ENCODE measurements at regions not wholly inside any gene's neighbourhood (a gene's known extent, or its start where the extent isn't known, plus 50 kb on each side); places are given as distances from the start of the nearest gene placed in this dataset.

DNA sequence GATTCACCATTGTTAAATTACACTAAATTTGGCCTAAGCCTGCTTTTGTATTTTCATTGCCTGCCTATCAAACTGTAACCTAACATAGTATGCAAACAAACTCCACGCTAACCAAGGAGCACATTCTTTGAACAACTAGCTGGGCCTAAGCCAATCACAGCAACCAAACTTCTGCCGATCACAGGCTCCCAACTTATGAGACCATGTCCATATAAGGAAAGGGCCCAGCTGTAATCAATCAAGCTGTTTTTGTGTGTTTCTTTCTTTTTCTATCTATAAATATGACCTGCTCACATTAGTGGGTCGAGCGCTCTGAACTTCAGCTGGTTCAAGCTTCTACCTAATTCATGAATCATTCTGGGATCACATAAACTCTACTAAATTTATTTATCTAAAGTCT, 473.6 kb downstream of the SI start:
- no peak for DNase-seq

- DNase-seq: no peak
Observed at GRCh38 chr3:164577667-164578210, 500.6 kb downstream of the SI start.

DNA sequence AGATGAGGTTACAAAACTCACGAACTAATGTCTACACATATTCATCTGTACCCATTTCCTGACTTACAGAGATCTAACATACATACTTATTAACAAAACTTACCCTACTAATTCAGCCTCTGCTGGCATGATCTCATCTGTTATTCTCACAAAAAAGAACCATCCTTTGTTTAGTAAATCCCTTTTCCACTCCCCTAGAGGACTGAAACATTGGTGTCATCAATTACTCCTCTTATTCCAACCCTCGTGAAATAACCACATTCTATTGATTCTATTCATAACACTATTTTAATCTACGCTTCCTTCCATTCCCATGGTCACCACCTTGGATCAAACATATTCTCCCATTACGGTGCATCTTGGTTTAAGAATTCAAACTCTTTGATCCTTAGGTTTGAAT, 505.9 kb downstream of the SI start:
- DNase-seq: no peak

- no peak for DNase-seq
Observed at GRCh38 chr3:164550857-164551256, 527.4 kb downstream of the SI start.

- no peak for DNase-seq
Observed at GRCh38 chr3:164539215-164539614, 539.1 kb downstream of the SI start.

GRCh38 chr3:164537485-164537884, 540.8 kb downstream of the SI start:
- DNase-seq: no peak

GRCh38 chr3:164533275-164533674, 545.0 kb downstream of the SI start:
- DNase-seq: no peak

- no peak for DNase-seq
Observed at GRCh38 chr3:164526250-164526649, 552.0 kb downstream of the SI start.

DNA sequence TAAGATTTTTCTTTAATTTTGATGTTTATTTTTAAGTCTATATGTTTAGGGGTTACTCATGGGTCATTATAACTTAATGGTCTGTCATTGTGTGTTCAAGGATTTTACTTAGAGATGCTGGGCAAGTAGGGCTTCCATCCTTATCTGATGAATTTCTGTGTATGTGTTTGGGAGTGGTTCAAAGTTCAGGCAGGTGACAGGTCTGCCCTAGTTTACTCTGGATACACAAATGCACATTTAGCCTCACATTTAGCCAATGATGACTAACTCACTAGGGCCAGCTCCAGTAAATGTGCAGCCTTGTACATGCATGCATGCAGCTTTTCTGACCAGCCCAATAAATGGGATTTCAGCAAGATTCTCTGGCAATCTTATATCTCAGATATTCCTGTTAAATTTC, 554.1 kb downstream of the SI start:
- no peak for DNase-seq

DNA sequence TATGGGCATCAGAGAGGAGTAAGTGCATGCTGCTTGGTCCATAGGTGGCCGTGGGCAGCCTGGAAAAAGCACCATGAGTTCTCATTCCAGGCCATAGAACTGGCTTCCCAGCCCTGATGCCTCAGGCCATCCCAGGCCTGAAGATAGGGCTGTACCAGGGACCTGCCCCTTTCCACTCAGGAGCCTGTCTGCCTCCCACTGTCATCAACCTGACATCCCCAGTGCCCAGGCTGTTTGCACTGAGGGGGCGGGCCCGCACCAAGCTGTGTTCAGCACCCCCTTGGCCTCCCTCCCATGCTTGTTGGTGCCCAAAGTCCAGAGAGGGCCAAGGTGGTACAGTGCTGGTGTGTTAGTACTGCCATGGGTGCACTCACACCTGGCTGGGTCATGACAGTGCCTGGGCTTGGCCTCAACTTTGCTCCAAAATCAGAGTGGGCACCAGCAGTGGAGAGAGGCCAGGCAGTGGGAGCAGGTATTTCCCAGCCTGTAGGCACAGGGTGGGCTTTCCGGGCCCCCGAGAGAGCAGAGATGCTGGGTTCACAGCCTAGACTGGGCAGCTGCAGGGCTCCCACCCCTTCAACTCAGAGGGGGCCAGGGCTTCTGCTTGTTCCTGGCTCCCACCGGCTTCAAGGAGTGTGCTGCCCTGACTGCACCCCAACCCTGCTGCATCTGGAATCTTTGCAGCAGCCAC, 556.1 kb downstream of the SI start:
- no peak for DNase-seq

DNA sequence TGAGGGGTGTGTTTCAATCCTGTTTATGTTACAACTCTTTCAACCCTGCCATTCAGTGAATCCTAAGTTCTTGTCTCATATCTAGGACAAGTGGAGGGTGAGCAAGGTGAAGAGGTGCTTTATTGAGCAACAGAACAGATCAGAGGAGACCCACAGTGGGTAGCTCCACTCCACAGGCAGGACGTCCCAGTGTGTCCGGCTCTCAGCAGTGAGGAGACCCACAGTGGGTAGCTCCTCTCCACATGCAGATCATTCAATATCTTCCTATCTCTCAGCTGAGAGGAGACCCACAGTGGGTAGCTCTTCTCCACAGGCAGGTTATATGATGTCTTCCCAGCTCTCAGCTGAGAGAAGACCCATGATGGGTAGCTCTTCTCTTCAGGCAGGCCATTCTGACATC, 556.7 kb downstream of the SI start:
- no peak for DNase-seq

GRCh38 chr3:164521139-164521538, 557.2 kb downstream of the SI start:
- no peak for DNase-seq

DNA sequence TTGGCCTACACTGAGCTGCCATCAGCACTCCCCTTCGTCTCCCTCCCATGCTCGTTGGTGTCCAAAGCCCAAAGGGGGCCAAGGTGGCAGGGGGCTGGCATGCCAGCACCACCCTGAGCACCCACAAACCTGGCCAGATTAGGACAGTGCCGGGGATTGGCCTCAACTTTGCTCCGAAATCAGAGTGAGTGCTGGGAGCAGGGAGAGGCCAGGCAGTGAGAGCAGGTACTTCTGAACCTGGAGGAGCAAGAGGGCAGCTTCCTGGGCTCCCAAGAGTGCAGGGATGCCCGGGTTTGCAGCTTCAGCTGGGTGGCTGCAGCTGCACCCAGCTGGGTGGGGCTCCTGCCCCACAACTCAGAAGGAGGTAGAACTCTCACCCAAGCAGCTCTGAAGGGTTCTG, 563.0 kb downstream of the SI start:
- no peak for DNase-seq

DNA sequence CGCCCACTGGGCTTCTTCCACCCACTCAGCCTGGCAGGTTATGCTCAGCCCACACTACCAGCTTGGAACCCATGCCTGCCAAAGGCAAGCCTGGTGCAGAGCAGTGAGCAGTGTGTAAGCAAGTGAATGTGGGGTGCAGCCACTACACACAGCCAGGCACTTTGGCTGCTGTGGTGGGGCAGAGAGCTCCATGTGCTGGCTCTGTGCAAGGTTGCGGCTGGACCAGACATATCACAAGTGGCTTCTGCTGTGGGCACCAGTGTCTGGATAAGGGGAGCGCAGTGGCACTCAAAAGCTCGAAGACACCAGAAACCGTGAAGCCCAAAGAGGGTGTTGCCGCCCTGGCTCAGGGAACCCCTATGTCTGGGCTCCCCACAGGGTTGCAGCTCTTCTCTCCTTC, 563.7 kb downstream of the SI start:
- no peak for DNase-seq

DNA sequence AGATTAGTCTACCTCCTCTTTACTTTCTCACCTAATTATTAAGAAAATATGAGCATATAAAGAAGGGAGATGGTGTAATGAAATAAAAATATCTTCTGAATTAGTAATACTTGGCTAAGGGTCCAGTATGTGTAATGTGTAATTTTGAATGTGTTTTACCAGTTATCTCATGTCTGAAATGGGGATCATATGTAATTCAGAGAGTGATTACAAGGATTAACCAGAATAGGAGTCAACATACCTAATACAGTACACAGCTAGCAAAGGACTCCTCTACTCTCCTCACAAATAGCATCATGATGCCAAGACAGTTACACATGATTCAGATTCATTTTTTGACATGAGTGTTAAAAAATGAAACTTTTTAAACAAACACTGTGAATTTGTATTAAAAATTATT, 570.4 kb downstream of the SI start:
- DNase-seq: no peak

DNA sequence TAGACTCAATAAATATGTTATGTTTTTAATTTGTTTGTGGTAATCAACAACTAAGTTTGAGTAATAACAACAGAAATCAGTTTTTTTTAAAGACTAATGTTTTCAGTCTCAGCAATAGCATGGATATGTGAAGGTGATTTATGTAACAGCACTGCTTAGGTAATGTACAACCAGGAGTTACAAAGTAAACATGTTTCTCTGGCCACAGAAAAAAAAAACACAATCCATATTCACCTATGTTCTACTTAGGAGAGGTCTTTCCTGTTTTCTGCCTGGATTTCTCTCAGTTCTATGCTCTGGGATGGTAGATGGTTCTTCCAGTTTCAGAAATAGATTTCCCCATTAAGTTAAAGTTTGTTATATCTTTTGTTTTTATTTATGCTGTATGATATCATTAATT, 579.4 kb downstream of the SI start:
- DNase-seq: no peak

DNA sequence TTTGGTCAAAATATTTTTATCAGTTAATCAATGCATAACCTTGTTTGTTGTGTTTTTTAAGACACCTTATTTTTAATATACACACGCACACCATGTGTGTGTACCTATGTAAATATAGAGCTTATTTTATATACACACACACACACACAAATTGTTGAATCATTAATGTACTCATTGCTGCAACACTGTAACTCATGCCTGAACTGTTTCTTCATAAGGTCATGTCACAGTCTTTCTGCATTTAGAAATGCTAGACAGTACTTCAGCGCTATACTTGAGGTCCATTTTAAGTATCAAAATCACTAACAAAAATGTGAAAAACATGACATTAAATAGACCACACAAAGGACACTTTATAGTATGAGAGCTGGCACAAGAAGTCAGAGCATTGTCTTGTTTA, 589.4 kb downstream of the SI start:
- DNase-seq: no peak

- no peak for DNase-seq
Observed at GRCh38 chr3:164486150-164486549, 592.1 kb downstream of the SI start.

- no peak for DNase-seq
Observed at GRCh38 chr3:164479978-164480377, 598.3 kb downstream of the SI start.

GRCh38 chr3:164479406-164479805, 598.9 kb downstream of the SI start:
- DNase-seq: no peak

DNA sequence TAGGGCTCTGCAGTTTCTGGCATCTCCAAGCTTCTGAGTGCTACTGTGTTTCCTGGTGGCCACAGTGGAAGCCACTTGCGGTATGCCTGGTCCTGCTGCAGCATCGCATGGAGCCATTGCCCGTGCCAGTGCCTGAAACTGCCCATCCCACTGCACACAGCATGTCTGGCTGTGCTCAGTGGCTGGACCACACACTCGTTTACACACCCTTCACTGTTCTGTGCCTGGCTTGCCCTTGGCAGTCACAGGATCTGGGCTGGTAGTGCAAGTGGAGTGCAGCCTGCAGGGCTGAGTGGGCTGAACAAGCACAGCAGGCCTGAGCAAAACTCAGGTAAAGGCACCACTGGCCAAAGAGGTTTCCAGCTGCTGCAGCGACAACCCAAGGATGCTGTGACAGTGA, 600.0 kb downstream of the SI start:
- no peak for DNase-seq

DNA sequence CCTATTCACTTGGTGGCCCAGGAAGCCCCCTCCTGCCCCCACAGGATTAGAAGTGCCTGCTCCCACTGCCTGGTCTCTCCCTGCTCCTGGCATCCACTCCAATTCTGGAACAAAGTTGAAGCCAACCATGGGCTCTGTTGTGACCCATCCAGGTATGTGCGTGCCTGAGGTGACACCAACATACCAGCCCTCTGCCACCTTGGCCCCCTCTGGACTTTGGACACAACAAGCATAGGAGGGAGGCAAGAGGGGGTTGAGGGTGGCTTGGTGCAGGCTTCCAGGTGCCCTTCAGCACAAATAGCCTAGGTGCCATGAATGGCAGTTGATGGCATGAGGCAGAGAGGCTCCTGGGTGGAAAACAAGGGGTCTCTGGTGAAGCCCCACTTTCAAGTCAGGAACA, 600.9 kb downstream of the SI start:
- no peak for DNase-seq

- no peak for DNase-seq
Observed at GRCh38 chr3:164476631-164477030, 601.7 kb downstream of the SI start.

DNA sequence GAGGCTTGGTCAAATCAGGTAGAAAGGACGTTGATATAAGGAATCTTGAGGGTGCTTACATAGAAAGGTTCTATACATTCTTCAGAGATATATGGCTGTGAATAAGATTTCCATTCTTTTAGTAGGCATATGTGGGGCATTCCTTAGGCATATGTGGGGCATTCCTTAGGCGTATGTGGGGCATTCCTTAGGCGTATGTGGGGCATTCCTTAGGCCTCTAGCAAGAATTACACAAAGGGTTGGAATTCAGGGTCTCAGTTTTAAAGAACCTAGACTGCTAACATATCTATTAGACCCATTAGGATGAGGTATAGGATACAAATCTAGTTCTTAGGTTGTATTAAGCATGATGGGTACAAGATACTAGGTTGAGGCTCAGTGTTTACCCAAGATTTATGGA, 607.8 kb downstream of the SI start:
- no peak for DNase-seq

Data from amygdala (tissue), 56 donors.